Activated CD4-positive, alpha-beta T cell treated with anti-CD3 and anti-CD28 coated beads, Interleukin-2, amount 50 U/mL, for 1 hour (primary cell): ENCODE measurements at regions not wholly inside any gene's neighbourhood (a gene's known extent, or its start where the extent isn't known, plus 50 kb on each side); places are given as distances from the start of the nearest gene placed in this dataset.
"Not testable (repeated sequence)": the region's sequence is repeated elsewhere in the genome, so short reads cannot be mapped to it uniquely, and the experiment has no call there.

Source experiments
- DNase-seq: peaks from one replicate; pipeline ENCODE4 v3.0.0-alpha.2; 2020

DNA sequence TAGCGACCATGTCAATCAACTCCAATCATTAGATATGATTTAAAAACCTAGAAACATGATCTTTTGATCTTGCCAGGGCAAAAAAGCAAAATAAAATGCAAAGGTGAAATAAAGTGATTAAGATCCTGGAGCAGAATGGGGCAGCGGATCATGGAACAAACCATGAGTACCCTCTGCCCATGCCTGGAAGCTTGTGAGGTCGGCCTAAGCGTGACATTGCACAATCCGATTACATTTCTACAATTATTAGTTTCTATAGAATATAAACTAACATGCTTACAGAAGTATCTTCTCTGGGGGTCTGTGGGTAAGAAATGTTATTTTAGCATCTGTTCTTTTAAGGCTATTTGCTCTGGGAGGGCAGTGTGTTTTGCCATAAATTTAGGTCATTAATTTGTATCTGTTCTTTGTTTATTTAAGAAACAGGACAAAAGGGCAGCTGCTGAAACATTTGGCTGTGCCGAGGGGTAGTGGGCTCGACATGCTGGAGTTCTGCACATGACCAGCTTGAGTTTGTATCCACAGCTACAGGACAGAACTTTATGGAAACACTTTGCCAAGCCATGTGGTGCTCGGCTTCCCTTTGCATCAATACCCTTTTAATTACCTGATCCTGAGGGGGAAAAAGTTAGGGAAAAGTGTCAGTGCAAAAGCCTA is 55.9 kb downstream of the ZBTB18 start:
- DNase-seq = no peak

DNA sequence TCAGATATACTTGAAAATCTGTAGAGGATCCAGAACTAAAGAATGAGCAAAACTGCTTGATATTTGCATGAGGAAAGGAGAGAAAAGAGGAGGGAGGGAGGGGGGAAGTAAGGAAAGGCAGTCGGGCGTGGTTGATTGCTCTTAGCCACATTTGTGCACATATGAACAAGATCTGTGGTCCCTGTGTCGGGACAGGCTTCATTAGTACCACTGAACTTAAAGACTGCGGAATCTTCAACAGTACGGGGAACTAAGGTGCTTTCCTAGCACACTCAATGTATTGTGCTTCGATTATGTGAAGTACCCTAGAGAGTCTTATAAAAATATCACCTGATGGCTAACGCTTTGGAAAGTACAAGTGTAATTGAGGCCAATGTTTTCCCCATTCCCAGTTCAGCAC is 59.9 kb downstream of the ZBTB18 start:
- no peak for DNase-seq

DNA sequence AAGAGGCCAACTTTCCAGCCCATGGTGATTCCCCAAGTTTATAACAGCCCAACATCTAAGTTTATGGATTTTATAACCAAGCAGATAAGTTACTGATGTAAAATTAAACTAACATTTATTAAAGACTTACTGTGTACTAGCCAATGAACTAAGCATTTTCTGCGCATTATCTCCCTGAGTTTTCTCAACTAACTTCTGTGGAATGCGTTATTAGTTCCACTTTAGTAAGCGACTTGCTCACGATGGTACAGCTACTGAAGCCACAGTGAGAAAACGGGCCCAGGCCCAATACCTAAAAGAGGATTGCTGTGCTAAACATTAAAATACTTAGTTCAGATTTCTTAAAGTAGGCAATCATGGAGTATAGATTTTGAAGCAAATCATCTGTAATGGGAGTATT is 61.0 kb downstream of the ZBTB18 start:
- DNase-seq = no peak

DNA sequence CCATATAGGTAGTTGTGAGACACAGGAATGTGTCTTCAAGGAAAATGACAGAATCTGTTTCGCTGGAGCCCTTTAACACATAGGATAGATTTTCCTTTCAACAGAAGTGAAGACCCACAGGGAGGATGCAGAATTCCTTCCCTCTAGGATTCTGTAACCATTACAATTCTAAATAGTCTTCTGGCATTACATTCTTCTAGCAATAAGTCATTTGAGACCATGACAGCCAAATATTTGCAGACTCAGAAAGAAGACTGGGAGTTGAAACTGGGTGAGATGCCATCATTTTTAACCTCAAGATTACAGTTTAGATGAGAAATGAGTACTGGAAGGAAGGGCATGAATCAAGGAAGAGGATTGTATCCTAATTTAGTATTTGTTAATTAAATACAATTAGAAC is 61.6 kb downstream of the ZBTB18 start:
- no peak for DNase-seq

DNA sequence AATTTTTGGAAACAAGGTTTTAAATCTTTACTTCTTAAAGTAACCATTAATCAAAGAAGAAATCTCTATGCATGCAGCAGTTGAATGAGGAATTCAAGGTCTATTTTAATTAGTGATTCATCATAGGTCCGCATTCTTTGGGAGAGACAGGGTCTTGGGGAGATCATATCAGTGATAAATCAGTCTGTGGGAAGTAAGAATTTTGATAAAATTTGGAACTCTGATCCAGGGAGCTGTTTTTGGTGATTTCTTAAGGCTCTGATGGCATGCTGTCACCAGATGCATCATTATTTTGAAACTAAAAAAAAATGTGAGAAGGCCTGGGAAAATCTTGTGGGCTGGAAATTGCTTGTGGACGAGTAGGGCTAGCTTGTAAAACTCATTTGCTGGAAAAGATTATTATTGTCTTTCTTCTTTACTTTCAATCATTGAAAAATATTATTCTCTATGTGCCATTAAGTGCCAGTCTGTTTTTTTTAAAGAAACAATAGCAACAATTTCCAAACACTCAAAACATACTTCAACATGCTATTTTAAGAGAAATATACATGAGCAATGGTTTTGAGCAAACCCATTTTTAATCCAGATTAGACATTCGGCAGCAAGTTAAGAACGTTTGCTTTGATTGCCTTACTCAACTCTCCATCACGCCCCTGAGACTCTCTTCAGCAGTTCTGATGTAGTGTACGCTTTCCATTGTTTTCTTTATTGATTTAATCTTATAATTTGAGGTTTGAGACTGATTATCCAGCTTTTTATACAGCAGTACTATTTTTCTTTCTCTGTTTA is 62.6 kb downstream of the ZBTB18 start:
- no peak for DNase-seq

DNA sequence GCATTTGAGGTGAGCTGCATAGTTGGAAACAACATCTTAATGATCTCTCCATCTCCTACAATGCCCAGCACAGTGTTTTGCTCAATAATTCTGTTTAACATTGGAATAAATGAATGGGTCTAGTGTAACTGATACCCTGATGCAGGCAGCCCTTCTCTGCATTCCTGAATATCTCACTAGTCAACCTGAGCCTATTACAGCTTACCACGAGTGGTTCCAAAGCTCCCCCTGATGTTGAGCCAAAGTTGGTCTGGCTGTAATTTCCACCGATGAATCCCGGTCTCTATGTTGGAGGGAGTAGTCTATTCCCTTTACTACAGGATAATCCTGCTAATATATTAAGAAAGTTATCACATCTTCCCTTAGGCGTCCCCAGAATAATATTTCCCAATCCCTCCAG is 63.8 kb downstream of the ZBTB18 start:
- no peak for DNase-seq

DNA sequence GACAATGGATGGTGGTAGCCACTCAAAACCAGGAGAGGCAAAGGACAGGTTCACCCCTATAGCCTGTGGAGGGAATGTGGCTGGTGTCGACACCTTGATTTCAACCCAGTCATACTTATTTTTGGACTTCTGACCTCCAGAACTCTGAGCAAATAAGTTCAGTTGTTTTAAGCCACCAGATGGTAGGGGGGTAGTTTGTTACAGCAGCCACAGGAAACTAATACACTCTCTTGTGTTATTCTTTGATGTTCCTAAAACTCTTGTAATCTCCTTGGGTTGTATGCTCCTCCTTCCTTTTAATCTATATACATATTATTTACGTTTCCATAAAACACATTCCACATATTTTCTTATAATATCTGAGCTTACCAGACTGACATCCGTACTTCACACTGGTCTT is 65.9 kb downstream of the ZBTB18 start:
- DNase-seq = no peak

DNA sequence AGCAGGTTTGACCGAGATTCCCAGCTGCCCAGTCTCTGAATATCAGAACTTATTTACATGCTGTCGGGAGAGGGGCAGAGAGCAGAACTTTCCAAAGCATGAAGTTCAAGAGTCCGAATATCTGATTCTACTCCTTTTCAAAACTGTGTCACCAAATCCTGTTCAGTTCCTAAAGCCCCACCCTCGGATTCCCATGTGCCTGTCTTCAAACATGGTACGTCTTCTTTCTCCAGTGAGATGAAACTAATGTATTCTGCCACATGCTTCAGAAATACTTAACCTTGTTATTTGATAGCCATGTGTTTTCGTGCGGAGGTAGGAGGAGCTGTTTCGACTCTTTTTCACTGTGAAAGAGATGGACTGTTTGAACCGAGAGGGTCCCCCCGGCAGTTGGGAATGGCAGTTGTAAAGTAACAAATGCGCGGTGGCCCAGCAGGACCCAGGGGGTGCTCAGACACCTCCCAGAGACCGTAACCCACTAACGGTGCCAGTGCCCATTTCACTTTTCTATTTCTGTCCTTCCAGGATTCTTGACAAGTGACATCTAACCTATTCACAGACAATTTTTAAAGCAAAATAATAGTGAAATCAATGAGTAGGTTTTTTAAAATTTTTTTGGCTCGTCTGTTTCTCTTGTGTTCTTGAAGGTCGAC is 67.2 kb downstream of the ZBTB18 start:
- no peak for DNase-seq

DNA sequence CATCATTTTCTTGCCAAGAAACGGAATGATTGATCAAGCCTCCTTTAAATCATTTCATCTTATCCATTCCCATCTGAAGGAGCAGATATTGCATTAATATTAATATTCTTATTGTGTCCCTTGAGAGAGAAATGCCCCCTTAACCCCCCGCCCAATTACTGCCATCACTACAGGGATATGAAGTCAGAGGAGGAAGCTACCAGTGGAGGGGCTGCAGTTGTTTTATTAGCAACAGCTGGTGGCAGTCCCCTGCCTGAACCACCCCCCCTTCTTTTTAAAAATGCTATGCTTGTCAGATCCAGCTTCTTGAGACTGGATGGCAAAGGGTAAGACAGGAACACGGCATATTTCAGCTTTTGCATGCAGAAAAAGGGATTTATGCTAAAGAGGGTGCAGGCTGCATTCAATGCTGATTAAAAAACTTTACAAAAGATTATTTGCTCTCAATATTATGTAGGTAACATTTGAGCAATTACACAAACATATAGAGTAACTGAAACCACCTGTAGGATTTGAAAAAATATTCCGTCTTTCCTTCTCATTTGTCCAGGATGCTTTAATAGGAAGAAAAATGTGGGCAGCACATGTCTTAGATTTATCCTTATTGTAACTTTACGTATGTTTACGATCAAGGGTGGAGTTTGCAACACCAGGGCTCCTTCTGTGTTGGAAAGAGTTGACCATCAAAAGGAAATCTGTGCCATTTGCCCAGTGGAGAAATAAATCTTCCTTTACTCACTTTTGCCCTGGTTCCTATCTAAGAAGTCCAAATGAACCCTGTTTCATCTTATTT is 77.7 kb downstream of the ZBTB18 start:
- DNase-seq = no peak

DNA sequence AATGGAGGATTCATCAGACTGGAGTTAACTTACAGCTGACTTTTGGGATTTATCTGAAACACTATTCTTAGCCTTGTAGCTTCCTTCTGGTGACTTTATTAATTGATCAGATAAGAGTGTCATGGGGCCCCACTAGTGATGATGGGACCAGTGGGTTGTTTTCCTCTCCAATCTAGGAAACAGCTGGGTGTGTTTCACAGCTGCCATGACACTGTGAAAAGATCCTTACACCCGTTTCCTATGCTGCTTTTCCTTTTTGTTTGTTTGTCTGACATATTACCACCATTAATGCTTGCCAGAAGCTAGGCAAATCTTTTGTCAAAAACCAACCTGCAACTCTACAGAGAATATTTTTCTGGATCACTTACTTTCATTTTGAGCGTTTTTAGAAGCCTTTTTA is 86.2 kb downstream of the ZBTB18 start:
- no peak for DNase-seq

DNA sequence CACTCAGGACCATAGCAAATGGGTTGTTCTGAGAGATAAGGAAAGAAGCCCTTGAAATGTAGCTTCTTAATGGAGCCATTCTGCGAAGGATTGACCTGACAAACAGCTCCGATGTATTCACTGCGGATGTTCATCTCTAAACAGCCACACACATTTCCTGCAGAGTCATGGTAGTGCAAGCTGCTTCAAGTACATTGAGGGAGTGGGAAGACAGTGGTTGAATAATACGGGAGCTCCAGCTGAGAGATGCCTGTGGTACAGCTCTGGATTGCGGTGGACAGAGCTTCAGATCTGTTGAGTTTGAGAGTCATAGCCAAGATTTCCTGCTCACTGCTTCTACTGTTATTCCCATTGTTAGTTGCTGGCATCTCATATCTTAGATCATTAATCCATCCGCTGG is 86.6 kb downstream of the ZBTB18 start:
- DNase-seq = no peak

DNA sequence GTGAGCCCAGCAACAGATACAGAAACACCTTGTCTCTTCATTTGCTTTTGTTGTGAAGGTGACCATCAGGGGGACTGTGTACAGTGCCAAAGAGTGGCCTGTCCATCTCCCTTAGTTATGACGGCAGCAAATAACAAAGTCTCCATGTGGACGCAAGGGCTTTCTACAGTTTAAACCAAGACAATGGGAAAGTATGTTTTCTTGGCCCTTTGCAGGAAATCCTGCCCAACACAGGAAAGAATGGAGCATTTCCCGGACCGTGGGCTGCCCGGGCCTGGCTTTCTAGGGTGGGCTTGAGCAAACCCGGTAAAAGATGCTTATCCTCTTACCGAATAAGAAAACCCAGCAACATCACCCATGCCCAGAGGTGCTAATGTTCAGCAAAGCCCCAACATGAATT is 87.3 kb downstream of the ZBTB18 start:
- DNase-seq = no peak

DNA sequence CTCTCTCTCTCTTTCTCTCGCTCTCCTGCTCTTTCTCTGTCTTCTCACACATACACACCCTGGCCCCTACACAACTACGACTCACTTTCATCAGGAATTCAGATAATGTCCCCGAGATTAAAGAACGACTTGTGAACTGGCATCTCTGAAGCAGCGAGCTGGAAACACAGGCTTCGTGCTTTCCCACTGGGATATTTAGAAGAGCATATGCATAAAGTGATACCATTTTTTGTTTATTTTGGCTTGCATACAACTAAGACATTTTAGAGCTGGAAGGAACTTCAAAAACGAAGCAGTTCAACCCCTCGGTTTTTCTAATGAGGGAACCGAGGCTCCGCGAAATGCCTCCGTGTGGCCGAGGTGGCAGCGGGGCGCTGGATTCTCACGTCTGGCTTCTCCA is 88.6 kb downstream of the ZBTB18 start:
- DNase-seq = no peak

DNA sequence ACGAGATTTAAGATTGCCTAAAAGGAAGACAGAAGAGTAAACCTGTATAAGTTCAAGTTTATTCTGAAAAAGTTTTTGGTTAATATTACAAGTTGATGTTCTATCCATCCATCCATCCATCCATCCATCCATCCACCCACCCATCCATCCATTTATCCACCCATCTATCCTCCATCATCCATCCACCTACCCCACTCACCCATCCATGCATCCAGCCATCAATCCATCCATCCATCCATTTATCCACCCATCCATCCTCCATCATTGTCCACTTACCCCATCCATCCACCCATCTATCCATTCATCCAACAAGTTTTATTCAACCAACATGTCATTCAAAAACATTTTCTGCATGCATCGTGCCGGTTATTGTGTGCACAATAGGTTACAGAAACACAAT is 89.3 kb downstream of the ZBTB18 start:
- DNase-seq = no peak

DNA sequence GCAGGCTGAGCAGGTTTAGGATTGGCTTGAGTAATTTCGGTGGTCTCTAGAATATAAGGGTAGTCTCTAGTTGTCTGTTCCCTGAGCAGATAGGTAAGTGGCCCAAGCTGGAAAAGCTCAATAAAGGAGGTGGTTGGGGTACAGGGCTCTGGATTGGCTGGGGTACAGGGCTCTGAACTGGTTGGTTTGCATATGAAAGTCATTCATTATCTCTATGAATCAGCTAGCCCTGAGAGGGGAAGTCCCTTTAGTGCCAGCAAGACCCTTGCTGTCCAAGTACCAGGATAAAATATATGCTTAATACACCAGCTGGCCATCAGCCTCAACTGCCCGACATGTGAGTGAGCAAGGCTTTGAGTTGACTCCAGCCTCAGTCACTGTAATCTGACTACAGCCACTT is 93.0 kb downstream of the ZBTB18 start:
- no peak for DNase-seq

DNA sequence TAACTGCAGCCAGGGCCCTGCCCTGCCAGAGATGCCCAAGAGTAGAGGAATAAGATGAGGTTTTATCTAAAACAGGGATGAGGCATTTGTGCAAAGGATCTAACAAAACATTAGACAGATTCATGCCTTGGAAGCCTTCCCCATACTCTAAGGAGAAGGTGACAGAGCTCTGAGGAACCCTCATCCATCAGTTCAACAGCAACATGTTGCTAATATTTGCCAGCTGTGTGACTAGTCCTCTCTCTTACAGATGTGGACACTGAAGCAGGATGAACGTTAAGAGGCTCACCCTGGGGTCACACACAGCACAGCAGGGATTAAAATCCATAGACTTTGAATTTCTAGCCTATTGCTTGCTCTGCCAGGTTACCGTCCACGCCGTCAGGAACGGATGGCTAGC is 99.0 kb downstream of the ZBTB18 start:
- no peak for DNase-seq

DNA sequence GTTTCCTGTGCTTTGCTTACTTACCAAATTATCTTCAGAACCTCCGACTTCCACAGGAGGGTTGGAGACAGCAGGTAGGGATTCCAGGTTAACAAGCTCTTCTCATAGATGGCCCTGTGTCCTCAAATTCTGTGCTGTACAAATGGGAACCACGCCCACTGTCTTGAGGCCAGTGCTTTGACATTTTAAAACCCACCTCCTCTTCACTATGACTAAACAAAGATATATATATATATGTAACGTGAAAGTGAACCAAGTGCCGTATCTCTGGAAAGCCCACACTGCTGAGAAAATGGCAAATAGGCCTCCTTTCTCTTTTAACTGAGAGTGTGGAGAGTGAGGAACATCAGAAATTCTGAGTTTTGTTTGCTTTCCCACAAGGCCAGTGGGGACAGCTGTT is 99.6 kb downstream of the ZBTB18 start:
- DNase-seq = no peak

DNA sequence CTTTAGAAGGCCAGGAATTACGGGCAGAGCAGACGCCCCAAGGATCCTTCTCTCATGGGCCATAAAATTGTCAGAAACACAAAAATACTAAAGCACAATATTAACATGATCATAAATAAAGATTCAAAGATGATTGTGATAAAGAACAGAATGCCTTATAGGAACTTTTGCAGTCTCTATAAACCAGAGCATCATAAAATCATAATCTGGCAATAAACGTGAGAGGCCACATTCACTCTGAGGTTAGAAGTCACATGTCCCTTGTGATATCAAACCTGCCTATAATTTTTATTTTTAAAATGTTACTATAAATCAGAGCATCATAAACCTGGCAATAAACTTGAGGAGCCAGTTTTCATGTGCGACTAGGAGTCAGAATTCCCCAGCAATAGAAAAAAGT is 100.5 kb downstream of the ZBTB18 start:
- no peak for DNase-seq

DNA sequence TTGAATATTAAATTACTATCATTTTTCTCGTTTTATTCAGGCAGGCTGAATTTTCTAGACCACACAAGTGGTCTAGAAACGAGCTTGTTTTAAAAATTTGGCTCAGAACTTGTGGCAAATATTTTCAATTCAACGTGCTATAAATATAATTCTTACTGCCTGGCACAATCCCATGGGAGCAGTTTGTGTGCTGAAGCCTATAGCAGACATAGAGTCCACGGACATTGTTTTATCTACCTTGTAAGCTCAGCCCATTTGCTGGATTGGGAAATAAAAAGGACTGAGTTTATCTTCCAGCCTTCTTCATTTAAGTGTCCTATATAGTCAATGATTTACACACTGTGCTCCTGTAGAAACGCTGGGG is 103.4 kb downstream of the ZBTB18 start:
- no peak for DNase-seq

DNA sequence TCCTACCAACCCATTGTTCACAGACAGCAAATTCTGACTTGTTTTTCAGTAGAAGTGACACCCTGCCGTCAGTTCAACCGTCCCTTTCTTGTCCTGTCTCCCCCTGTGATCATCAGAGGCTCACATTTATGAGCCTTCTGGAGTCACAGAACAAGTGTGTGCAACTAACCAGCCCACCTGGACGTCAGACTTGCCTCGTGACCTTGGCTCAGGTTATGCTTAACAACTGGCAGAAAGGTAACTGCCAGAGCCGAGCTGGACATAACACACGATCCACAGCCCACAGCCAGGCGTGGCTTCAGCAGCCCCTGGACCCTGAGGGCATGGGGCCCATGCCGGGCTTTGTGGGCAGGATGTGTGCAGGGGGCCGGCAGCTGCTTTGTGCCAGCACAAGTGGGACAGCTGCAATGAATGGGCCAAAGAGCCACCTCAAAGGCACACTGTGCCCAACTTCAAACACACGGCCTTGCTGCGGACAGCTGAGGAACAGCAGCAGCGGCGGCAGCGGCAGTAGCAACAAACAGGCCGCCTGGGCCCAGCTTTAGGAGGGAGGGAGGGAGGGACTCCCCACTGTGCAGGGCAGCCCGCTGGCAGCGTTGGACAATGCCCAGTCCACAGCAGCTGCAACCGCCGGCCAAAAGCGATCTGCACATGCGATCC is 103.9 kb downstream of the ZBTB18 start:
- DNase-seq = peak; percentile 16

DNA sequence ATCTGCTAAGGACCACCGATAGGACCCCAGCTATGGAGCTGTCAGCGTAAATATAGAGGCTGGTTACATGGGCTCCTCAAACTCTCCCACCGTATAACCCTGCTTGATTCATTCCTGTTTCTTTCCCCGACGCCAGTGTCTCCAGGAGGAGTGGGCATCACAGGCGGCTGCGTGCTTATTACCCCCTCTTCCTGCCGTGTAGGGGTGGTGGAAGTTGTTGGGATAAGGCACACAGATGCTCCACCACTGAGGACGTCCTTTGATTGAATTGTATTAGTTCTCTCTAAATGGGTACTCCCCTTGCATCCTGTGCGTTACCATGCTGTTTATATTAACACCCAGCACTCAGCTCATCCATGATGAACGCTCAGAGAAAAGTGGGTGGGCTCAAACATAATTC is 104.6 kb downstream of the ZBTB18 start:
- DNase-seq = no peak

DNA sequence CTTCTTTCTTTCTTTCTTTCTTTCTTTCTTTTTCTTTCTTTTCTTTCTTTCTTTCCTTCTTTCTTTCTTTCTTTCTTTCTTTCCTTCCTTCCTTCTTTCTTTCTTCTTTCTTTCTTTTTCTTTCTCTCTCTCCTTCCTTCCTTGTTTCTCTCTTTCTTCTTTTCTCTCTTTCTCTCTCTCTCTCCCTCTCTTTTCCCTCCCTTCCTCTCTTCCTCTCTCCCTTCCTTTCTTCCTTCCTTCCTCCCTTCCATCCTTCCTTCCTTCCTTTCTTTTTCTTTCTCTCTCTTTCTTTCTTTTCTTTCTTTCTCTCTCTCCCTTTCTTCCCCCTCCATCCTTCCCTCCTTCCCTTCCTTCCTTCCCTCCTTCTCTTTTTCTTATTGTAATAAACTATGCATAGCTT is 105.5 kb downstream of the ZBTB18 start:
- not testable (repeated sequence) for DNase-seq
